GM21737 (cell line): ENCODE measurements at regions not wholly inside any gene's neighbourhood (a gene's known extent, or its start where the extent isn't known, plus 50 kb on each side); places are given as distances from the start of the nearest gene placed in this dataset.
"Not testable (repeated sequence)": the region's sequence is repeated elsewhere in the genome, so short reads cannot be mapped to it uniquely, and the experiment has no call there.

Experiments
- ATAC-seq: cut with Tn5 transposase; IDR thresholded peaks from one replicate; pipeline ENCODE4 v1.9.1; 2021; ENCODE audit warnings: mild to moderate bottlenecking, moderate library complexity; ENCODE audit not compliant: unreplicated experiment

- no peak for ATAC-seq
Measured at GRCh38 chr3:187850258-187850921, 105.1 kb upstream of the BCL6 start.

DNA sequence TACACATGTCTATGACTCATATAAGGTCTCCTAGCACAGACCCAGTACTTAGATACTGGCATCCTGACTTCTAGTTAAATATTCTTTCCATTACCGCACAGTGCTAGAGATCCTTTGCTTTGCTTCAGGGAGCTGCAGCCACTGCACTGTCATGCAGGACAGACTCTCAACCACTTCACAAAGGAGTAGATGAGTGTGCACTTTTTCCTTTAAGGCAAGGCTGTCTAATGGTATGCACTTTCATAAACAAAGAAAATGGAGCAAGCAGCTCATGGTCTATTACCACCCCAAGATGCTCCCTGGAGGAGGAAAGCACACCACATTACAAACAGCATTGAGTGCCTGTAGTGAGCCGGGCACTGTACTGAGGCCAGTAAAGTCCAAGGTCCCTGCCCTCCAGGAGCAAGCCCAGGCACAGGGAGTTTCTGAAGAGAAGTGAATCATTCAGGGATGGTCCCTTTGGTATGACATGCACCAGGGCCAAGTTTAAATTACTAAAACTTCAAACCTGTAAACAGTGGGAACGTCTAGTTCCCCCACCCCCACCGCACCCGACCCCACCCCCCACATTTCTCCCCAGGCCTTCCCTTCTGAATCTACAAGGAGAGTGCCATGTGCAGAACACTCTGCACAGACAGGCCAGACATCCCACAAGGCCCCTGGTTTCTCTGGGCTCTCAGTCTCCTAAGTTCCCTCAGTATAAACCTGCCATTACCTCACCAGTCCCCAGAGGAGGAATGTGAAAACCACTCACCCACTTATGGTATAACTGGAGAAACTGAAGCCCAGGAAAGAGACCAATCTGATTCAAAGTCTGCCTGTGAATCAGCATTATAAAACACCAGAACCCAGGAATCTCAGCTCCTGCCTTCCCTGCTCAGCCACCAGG, 107.8 kb upstream of the BCL6 start:
- no peak for ATAC-seq

- ATAC-seq = no peak
Measured at GRCh38 chr3:187855131-187855530, 109.9 kb upstream of the BCL6 start.

DNA sequence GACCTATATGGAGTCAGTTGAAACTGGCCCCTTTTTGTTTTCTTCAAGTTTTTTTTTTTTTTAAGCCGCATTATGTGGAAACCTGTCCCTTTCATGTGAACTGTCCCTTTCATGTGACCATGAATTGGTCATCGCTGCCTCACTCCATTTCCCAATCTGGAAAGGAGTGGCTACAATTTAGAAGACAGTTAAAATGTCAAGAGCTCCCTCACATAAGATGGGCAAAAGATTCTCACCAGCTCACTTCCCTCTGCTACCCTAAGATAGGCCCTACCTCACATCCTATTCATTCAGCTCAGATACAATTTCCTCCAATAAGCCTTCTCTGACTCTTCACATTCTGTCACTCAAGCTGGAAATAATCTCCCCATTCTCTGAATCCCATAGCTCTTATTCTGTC, 111.3 kb upstream of the BCL6 start:
- no peak for ATAC-seq

- no peak for ATAC-seq
Measured at GRCh38 chr3:187858041-187858440, 112.8 kb upstream of the BCL6 start.

- no peak for ATAC-seq
Measured at GRCh38 chr3:187858711-187859110, 113.4 kb upstream of the BCL6 start.

DNA sequence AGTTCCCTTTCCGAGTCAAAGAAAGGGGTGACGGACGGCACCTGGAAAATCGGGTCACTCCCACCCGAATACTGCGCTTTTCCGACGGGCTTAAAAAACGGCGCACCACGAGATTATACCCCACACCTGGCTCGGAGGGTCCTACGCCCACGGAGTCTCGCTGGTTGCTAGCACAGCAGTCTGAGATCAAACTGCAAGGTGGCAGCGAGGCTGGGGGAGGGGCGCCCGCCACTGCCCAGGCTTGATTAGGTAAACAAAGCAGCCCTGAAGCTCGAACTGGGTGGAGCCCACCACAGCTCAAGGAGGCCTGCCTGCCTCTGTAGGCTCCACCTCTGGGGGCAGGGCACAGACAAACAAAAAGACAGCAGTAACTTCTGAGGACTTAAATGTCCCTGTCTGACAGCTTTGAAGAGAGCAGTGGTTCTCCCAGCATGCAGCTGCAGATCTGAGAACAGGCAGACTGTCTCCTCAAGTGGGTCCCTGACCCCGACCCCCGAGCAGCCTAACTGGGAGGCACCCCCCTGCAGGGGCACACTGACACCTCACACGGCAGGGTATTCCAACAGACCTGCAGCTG, 117.5 kb upstream of the BCL6 start:
- ATAC-seq = not testable (repeated sequence)

GRCh38 chr3:187870360-187871203, 125.3 kb upstream of the BCL6 start:
- ATAC-seq = no peak

DNA sequence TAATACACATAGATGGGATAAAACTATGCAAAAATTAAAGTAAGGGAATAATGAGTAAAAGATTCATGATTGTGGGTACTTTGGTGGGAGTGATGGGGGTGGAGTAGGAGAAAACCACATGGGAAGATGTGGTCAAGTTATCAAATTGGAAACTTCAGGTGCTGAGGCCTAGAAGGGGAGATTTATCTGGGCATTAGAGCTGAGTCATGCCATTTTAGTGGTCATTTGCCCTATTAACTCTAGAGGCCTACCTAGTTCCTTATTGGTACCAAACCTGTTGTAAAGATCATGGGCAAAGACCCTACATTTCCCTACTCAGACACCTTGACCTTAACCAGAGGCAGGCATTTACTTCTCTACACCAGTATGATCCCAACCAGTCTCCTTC, 125.9 kb upstream of the BCL6 start:
- no peak for ATAC-seq

DNA sequence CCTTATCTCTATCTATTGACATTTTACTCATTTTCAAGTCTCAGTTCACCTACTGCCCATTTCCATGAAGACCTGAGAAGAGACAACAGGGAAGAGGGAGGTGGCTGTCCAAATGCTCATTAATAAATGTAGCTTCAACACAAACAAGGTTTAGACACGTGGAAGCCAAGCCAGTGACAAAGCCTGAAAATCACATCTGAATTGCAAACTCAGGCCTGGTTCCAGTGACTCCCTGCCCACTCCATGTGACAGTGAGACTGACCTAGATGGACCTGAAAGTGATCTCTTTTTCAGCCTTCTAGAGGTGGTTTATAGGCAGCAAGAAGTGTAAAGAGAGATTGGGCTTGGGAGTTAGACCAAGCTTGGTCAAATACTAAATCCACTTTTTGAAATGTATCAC, 126.6 kb upstream of the BCL6 start:
- ATAC-seq = no peak

- ATAC-seq = no peak
Measured at GRCh38 chr3:187873843-187874242, 128.6 kb upstream of the BCL6 start.

DNA sequence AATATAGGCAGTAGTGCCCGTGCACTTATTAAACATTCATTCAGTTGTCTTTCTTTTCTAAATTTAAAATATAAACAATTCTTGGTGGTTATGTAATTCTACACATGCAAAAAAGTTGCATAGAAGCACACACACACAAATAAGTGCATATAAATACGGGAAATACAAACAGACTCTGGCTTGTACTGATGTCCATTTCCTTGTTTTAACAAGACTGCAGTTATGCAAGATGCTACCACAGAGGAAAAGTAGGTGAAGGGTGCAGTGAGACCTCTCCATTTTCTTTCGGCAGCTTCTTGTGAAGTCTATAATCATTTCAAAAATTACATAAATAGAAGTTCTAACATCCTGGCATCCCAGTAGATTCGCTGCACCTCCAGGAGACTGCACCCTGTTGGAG, 130.6 kb upstream of the BCL6 start:
- no peak for ATAC-seq

DNA sequence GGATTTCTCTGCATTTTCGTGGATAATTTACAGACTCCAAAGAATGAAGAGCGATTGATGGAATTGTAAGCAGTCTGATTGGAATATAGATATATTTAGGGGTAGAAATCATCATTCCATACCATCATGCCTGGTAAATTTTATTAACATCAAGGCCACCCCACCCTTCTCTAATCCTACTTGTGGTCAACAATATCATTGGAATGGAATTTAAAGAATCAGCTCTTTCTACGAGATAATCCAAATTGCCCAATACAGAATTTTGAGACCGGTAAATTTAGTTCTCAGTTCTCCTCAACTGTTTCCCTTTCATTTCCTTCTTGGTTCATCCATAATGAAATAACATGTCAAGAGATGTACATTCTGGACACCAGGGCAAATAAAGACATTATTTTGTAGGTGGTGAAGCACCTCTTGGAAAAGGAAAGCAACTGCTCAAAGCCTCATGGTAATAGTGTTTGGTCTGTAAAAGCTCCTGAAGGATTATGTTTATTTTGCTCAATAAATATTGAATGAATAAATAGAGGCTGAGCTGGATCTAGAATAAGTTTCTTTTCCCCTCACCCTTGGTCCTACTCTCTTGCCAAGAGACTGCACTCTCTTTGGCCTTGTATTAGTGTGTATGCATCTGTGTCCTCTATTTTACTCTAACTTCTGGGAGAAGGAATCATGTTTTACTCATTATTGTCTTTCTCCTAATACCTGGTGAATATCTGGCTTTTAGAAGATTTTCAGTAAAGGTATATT, 133.7 kb upstream of the BCL6 start:
- ATAC-seq = no peak

DNA sequence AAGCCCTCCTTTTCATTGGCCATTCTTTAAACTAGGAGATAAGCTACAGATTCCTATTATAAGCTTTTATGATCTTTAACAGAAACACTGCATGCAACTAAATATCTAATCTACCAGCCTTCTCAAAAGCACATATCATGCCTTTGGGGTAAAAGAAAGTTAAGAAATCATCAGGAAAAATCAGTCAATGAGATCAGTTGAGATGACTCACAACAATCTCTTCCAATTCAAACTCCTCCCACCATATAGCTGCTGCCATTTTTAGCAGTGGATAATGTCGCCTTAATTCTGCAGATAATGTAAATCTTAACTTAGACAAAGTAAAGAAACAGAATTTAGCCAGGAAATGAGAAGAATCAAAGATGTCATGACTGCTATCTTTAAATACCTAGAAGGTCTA, 135.2 kb upstream of the BCL6 start:
- no peak for ATAC-seq

GRCh38 chr3:187880851-187881250, 135.6 kb upstream of the BCL6 start:
- no peak for ATAC-seq

DNA sequence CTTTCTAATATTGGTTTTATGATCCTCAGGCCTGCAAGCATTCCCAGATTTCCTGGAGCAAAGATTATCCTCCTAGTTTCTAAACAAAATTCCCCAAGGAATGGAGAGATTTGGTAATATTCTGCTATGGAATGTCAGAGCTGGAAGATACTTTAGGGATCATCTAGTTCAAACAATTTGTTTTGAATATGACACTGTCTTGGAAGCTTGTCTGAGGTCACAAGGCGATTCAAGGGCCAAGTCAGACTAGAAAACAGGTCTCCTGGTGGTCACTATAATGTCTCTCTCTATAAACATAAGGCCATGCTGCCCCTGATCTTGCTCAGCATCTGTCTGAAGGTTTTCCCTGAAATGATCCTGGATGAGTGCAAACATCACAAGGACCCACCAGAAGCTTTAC, 143.4 kb upstream of the BCL6 start:
- ATAC-seq = no peak

- ATAC-seq = no peak
Measured at GRCh38 chr3:187889106-187889505, 143.8 kb upstream of the BCL6 start.

- ATAC-seq = no peak
Measured at GRCh38 chr3:187889601-187890404, 144.5 kb upstream of the BCL6 start.

- not testable (repeated sequence) for ATAC-seq
Measured at GRCh38 chr3:187890405-187890752, 145.1 kb upstream of the BCL6 start.

DNA sequence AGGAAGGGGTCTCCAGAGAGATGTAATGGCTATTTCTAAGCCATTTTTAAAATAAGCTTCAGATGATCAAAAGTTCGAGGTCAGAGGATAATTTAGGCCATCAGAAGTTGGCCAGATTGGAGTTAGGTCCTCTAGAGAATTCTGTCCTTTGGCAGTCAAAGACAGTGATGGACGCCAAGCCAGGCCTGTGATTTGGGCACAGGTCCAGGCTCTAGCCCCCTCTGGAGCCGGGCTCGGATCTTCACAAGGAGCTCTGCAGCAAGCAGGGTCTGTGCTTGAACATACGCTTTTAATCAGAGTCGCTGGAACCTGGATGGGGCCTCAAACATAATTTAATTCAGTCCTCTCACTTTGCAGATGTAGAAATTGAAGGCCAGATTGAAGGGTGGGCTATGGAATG, 151.4 kb upstream of the BCL6 start:
- ATAC-seq = no peak
